ENCODE measurements at regions not wholly inside any gene's neighbourhood (a gene's known extent, or its start where the extent isn't known, plus 50 kb on each side); places are given as distances from the start of the nearest gene placed in this dataset.

DNA sequence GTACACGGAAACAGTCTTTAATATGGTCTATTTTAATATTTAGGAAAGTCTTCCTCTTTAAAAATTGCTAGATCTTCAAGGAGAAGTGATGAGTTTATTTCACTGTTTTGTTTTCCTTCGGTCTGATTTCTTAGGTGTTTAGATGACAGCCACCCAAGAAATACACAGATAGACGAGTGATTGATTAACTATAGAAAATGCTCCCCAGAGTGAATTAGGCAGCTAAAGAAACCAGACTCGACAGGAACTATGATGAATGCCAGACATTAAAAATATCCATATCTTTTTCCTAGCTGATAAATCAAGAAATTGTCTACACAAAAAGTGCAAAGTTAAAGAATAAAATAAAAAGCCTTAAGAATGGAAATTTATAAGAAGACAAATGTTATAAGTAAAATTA, 888.7 kb upstream of the CNTNAP5 start:
- H3K36me3 Mint-ChIP-seq (ENCODE audit: low read depth, unreplicated experiment): no peaks in the 10 kb centered on the region
- H3K4me3 Mint-ChIP-seq (ENCODE audit: unreplicated experiment): no peak overlapping the region
- TF ChIP-seq CTCF (IDR thresholded peaks at IDR 0.05; ENCODE audit: unreplicated experiment): no peak
- no peaks in the 10 kb centered on the region for H3K9me3 Mint-ChIP-seq (ENCODE audit: unreplicated experiment)
- H3K27ac Mint-ChIP-seq (ENCODE audit: unreplicated experiment): no peak overlapping the region
- H3K4me1 Mint-ChIP-seq (ENCODE audit: unreplicated experiment): no peaks in the 10 kb centered on the region
- no peak for DNase-seq (ENCODE audit: low spot score)
- no peaks in the 10 kb centered on the region for H3K27me3 Mint-ChIP-seq (ENCODE audit: unreplicated experiment)

- no peak for DNase-seq (ENCODE audit: low spot score)
- TF ChIP-seq CTCF (IDR thresholded peaks at IDR 0.05; ENCODE audit: unreplicated experiment): no peak
- Mint-ChIP-seq H3K9me3 (ENCODE audit: unreplicated experiment) (no peaks in the 10 kb centered on the region), H3K27me3 (ENCODE audit: unreplicated experiment) (no peaks in the 10 kb centered on the region), H3K4me3 (ENCODE audit: unreplicated experiment) (no peak overlapping the region), H3K4me1 (ENCODE audit: unreplicated experiment) (no peaks in the 10 kb centered on the region), H3K36me3 (ENCODE audit: low read depth, unreplicated experiment) (no peaks in the 10 kb centered on the region), H3K27ac (ENCODE audit: unreplicated experiment) (no peak overlapping the region)
Measured at GRCh38 chr2:123144082-123144481, 881.0 kb upstream of the CNTNAP5 start.

- Mint-ChIP-seq H3K27ac (ENCODE audit: unreplicated experiment) (no peak overlapping the region), H3K4me1 (ENCODE audit: unreplicated experiment) (no peaks in the 10 kb centered on the region), H3K4me3 (ENCODE audit: unreplicated experiment) (no peak overlapping the region), H3K27me3 (ENCODE audit: unreplicated experiment) (no peaks in the 10 kb centered on the region), H3K36me3 (ENCODE audit: low read depth, unreplicated experiment) (no peaks in the 10 kb centered on the region), H3K9me3 (ENCODE audit: unreplicated experiment) (no peaks in the 10 kb centered on the region)
- TF ChIP-seq CTCF (IDR thresholded peaks at IDR 0.05; ENCODE audit: unreplicated experiment): no peak
- no peak for DNase-seq (ENCODE audit: low spot score)
Measured at GRCh38 chr2:123153041-123153440, 872.0 kb upstream of the CNTNAP5 start.

GRCh38 chr2:123154195-123154594, 870.9 kb upstream of the CNTNAP5 start:
- H3K27ac Mint-ChIP-seq (ENCODE audit: unreplicated experiment): no peak overlapping the region
- DNase-seq (ENCODE audit: low spot score): no peak
- H3K27me3 Mint-ChIP-seq (ENCODE audit: unreplicated experiment): no peaks in the 10 kb centered on the region
- H3K36me3 Mint-ChIP-seq (ENCODE audit: low read depth, unreplicated experiment): no peaks in the 10 kb centered on the region
- no peak overlapping the region for H3K4me3 Mint-ChIP-seq (ENCODE audit: unreplicated experiment)
- no peaks in the 10 kb centered on the region for H3K9me3 Mint-ChIP-seq (ENCODE audit: unreplicated experiment)
- H3K4me1 Mint-ChIP-seq (ENCODE audit: unreplicated experiment): no peaks in the 10 kb centered on the region
- no peak for TF ChIP-seq CTCF (IDR thresholded peaks at IDR 0.05; ENCODE audit: unreplicated experiment)

GRCh38 chr2:123157016-123157415, 868.1 kb upstream of the CNTNAP5 start:
- H3K4me1 Mint-ChIP-seq (ENCODE audit: unreplicated experiment): no peaks in the 10 kb centered on the region
- TF ChIP-seq CTCF (IDR thresholded peaks at IDR 0.05; ENCODE audit: unreplicated experiment): no peak
- no peaks in the 10 kb centered on the region for H3K27me3 Mint-ChIP-seq (ENCODE audit: unreplicated experiment)
- no peak for DNase-seq (ENCODE audit: low spot score)
- no peaks in the 10 kb centered on the region for H3K9me3 Mint-ChIP-seq (ENCODE audit: unreplicated experiment)
- H3K27ac Mint-ChIP-seq (ENCODE audit: unreplicated experiment): no peak overlapping the region
- H3K4me3 Mint-ChIP-seq (ENCODE audit: unreplicated experiment): no peak overlapping the region
- no peaks in the 10 kb centered on the region for H3K36me3 Mint-ChIP-seq (ENCODE audit: low read depth, unreplicated experiment)

Data from endothelial cell (in vitro differentiated cells).